ENCODE measurements at regions not wholly inside any gene's neighbourhood (a gene's known extent, or its start where the extent isn't known, plus 50 kb on each side); places are given as distances from the start of the nearest gene placed in this dataset.
"Not testable (repeated sequence)": the region's sequence is repeated elsewhere in the genome, so short reads cannot be mapped to it uniquely, and the experiment has no call there.

GRCh38 chr9:129430940-129431643 lies 189.8 kb downstream of the C9orf50 start:
- DNase-seq: no peak

DNA sequence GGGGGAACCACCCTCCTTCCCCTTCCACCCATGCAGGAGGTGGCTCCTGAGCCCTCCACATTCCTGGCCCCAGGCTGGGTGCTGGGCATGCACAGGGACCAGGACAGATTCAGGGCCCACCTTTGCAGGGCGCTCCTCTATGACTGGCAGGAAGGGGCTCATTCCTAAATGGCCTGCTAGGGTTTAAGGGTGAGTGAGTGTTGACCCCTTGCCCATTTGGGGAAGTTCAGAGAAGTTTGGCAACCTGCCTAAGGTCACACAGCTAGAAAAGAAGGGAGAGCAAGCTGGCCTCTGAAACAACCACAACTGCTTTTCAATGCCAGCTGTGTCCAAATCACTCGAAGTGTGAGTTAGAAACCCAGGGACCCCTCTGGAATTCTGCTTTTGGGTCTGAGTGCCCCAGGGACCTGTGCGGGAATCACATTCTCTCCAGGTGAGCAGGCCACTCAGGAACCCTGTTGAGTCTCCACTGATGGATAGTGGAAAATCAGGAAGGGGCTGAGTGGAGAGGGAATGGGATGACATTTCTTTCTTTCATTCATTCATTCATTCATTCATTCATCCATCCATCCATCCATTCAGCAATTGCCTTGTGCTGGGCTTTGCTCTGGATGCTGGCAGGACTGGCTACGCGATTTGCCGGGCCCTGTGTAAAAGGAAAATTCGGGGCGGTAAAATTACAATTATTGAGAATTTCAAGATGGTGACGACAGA lies 191.9 kb downstream of the C9orf50 start:
- no peak for DNase-seq

DNA sequence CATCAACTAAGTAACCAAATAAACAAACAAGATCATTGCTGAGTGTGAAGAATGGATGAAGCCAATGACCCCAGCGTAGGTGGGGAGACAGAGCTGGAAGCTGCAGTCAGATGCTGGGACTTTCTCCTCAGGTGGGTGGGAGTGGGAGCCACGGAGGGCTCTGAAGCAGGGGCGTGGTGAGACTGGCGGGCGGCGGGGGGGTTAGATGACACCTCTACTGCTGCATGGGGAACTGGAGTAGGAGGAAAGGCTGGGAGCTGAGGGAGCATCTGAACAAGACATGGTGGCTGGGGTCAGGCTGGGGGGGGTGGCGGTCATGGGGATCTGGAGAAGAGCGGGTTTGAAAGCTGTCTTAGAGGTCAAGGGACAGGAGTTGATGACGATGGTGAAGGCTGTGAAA lies 193.8 kb downstream of the C9orf50 start:
- no peak for DNase-seq

DNA sequence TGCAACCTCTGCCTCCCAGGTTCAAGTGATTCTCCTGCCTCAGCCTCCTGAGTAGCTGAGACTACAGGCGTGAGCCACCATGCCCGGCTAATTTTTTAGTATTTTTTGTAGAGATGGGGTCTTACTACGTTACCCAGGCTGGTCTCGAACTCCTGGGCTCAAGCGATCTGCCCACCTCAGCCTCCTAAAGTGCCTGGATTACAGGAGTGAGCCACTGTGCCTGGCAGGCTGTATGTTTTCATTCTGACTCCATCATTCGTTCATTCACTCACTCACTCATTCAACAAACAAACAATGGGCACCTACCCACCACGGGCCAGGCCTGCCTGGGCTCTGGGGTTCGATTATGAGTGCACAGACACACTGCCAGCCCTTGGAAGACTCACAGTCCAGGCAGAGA lies 197.1 kb downstream of the C9orf50 start:
- DNase-seq: not testable (repeated sequence)

DNA sequence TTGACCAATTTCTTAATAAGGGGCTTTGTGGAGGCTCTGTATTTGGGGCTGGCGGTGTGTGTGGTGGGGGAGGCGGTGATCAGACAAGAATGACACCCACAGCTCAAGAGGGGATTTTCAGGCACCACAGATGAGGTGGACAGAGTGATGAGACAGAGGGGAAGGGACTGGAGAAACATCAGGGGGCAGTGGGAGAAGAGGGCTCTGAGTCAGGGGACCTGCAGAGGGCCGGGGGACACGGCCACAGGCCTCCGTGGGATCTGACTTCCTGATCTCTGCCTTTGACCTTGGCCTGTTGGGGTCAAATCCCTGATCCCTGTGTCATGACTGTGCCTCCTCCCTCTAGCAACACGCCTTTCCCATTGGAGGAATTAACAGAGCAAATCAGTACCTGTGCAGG lies 197.7 kb downstream of the C9orf50 start:
- DNase-seq: no peak

DNA sequence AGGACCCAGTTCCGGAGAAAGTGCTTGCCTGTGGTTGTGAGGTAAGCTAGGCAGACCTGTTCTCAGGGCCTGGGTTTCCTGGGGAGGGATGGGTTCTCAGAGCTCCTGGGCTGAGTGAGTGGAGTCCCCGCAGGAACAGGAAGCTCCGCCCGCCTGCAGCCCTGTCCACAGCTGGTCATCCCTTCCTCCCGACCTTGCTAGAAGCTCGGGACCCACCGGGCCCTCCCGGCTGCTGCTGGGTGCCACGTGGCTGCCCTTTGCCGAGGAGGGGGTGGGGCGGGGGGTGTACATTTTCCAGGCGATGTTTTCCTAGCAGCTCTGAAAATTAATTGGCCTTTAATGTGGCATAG lies 198.1 kb downstream of the C9orf50 start:
- no peak for DNase-seq

DNA sequence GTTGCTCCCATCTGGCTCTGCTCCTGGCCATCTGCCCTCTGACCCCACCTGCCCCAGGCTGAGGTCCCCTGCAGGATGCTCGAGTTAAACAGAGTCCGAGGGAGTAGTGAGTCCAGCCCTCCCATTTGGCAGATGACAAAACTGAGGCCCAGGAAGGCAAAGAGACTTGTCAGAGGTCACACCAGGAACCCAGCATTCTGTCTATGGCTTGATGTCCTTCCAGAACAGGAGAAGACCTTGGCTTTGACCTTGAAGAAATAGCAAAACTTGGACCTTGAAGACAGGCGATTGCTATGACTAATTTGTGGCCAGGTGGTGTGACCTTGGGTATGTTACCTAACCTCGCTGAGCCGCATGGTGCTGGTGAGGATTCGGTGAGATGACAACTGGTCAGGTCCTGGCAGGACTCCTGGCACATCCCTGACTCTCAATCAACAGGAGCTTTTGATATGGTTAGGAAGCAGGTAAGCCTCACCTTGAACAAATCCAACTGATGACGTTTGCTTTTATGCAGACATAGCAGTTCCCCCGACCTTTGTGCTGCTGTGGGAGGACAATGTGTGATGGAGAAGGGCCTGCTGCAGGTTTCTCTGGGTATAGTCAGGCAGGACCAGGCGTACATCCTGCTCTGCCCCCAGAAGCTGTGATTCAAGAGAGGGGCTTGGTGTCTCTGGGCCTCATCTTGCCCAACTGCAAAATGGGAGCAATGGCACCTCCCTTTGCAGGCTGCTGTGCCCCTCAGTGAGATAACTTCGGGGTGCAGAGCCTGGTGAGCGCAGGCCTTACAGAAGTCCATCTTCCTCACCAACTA lies 198.7 kb downstream of the C9orf50 start:
- DNase-seq: no peak

DNA sequence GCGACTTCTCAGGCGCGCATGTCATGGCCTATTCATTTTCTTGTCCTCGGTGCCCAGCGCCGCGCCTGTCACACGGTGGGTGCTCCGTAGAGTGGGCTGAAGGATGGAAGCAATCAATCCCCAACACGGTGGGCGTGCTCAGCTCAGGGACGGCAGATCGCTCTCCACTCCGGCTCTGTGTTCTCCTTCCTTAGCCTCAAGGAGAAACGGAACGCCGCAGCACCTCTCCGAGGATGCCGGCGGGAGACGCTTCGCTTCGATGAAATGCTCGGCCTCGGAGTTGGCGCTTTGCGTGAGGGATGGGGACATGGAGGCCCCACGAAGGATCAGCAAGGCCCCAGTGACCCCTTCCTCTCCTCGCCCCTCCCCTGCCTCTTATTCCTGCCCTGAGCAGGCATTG lies 199.5 kb downstream of the C9orf50 start:
- DNase-seq: no peak

DNA sequence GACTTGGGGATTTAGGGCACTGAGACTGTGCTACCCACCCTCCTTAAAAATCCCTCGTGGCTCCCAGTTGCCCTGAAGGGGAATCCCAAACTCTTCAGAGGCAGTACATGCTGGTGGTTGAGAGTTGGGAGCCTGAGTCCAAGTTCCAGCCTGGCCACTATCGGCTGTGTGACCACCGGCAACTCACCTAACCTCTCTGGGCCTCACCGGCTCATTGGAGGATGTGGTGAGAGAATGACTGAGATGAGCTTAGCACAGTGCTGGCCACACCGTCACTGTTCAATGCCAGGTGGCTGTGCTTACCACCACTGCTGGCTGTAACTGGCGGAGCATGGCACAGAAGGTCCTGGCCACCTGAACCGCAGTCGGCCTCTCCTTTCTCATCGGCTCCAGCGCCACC lies 200.2 kb downstream of the C9orf50 start:
- DNase-seq: no peak

- no peak for DNase-seq
These were observed 201.5 kb downstream of the C9orf50 start for GRCh38 chr9:129419382-129419899.

DNA sequence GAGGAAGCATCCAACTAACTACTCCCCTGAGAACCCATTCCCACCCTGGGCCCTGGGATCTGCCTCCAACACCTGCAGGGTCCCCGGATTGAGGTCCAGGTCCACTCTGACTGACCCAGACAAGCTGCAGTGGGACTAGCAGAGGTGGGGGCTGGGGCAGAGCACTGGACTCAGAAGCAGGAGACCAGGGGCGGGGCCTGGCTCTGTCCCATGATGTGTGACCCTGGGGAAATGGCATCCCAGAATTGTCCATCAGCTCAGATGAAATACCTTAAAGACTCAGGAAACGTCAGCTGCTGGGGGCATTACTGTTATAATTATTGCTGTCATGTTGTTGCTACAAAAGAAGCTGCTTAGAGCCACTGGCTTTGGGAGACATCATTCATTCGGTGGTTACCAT lies 202.4 kb downstream of the C9orf50 start:
- no peak for DNase-seq

GRCh38 chr9:129416821-129417539 lies 203.9 kb downstream of the C9orf50 start:
- no peak for DNase-seq

GRCh38 chr9:129415942-129416651 lies 204.8 kb downstream of the C9orf50 start:
- no peak for DNase-seq

- no peak for DNase-seq
These were observed 205.6 kb downstream of the C9orf50 start for GRCh38 chr9:129414993-129415941.

- no peak for DNase-seq
These were observed 206.4 kb downstream of the C9orf50 start for GRCh38 chr9:129414377-129414992.

DNA sequence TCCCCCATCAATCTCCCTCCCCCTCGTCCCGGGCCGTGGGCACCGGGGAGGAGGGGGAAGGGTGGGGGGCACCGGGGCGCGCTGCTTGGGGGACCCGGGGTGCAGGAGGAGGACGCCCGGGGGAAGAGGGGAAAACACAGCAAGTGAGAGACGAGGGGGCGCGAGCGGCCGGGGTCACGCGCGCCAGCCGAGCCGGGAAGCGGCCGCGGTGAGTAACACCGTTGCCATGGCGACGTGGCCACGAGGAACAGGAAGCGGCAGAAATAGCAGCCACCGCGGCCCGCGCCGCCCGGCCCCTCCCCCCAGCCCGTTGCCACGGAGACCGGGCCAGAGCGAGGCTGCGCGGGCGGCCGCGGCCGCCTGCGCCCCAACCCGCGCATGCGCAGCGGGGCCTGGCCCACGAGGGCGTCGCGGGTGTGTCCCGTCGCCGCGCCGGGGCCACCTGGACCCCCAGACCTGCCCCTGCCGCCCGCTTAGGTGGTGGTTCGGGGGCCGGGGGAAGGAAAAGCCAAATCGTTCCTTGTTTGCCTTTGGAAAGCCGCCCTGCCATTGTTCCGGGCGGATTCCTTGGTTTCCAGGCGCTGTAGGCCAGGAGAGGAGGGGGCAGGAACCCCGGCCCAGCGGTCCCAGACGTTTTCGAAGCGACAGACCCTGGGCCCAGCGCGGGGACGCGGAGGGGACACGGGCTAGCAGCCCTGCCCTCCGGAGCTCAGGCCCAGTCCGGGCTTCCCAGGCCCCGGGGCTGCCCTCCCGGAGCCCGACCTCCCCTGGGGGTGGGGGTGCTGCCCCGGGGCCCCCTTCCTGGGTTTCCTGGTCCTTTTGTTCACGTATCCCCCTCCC lies 207.1 kb downstream of the C9orf50 start:
- peak; percentile 89 for DNase-seq

DNA sequence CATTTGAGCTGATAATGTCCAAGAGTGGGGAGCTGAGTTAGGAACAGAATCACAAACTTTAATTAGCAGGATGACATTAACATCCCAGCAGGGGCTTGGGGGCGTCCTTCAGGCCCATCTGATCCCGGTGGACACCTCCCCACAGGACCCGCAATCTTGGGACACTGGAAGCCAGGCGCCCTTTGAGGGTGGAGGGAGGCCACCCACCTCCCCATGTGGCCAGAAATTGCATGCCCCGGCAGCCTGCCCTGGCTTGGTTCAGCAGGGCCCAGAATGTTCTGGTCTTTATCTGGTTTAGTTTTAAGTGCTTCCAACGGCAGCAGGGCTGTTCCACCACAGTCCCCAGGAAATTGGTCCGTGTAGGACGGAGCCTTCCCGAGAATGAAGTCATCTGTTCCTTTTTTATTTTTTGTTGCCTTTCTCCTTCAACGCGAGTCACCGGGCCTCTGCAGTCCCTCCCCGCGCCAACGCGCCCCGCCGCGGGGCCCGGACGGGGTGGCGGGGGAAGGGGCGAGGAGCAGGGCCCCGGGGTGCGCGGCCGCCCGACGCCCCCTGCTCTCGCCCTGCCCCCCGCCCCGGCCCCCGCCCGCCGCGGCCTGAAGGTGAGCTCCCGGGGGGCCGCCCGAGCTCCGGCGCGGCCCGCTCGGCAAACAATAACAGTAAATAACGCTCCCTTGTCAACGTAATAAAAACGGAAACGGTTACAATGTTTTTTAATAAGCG lies 207.9 kb downstream of the C9orf50 start:
- DNase-seq: peak; percentile 16

DNA sequence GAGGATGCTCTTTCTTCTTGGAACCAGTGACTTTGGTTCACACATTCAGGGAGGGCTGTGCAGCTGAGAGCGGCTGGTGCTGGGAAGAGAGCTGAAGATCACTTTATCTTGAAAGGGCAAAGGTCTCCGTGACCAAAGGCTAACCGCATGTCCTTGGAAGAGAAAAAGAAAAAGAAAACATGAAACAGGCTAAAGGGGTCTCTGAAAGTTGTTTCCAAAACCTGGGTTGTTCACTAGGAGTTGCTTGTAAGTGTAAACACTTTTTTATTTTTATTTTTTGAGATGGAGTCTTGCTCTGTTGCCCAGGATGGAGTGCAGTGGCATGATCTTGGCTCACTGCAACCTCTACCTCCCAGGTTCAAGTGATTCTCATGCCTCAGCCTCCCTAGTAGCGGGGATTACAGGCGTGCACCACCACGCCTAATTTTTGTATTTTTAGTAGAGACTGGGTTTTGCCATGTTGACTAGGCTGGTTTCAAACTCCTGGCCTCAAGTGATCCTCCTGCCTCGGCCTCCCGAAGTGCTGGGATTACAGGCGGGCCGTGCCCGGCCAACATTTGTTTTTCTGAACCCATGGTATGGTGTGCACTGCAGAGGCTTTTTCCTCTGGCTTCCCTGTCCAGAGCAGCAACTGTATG lies 208.6 kb downstream of the C9orf50 start:
- not testable (repeated sequence) for DNase-seq
